Activated T-cell treated with anti-CD3 and anti-CD28 coated beads, Interleukin-2, amount 50 U/mL, for 48 hours (primary cell): ENCODE measurements at regions not wholly inside any gene's neighbourhood (a gene's known extent, or its start where the extent isn't known, plus 50 kb on each side); places are given as distances from the start of the nearest gene placed in this dataset.
A peak's percentile ranks its signal among the peaks of the same experiment; 100 is the strongest.
"Not testable (repeated sequence)": the region's sequence is repeated elsewhere in the genome, so short reads cannot be mapped to it uniquely, and the experiment has no call there.

Experiments
- DNase-seq, 2 experiments: peaks; one replicate each; pipeline ENCODE4 v3.0.0-alpha.2; 2020

DNA sequence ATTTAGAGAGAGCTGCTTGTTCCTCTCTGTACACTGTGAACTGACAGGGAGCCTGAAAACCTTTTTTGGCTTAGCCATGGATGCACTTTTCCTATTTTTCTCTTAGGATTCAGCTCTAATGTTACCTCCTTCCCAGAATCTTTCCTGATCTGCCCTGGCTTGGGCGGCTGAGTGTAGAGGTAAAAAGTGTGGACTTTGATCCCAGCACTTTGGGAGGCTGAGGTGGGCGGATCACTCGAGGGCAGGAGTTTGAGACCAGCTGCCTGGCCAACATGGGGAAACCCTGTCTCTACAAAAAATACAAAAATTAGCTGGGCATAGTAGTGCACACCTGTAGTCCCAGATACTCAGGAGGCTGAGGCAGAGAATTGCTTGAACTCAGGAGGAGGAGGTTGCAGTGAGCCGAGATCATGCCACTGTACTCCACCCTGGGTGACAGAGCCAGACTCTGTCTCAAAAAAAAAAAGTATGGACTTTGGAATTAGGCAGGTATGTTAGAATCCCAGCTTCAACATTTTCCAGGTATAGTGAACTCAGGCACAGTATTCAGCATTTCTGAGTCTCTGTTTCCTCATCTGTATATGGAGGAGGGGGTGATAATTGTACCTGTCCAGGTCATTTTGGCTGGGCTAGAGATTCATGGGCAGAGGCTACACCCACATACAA is 212.5 kb upstream of the EEF2KMT start:
- DNase-seq, result no peak

DNA sequence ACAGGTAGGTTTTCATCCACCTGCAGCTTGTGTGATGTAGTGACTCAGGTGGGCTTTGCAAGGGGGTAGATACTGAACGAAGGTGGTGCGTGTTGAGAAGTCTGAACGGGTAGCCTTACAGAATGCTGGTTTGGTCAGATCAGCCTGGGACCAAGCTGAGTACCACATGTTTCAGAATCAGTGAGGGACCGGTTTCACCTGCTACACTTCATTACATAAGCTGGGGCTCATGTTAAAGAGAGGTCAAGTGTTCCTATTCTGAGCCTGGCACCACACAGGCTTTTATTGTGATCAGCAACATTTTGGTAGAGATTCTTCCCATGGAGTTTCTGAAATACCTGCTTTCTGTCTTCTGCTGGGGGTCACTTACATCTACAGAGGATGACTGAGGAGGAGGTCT is 207.4 kb upstream of the EEF2KMT start:
- no peak for DNase-seq

GRCh38 chr16:5302372-5303114 is 204.9 kb upstream of the EEF2KMT start:
- no peak for DNase-seq

DNA sequence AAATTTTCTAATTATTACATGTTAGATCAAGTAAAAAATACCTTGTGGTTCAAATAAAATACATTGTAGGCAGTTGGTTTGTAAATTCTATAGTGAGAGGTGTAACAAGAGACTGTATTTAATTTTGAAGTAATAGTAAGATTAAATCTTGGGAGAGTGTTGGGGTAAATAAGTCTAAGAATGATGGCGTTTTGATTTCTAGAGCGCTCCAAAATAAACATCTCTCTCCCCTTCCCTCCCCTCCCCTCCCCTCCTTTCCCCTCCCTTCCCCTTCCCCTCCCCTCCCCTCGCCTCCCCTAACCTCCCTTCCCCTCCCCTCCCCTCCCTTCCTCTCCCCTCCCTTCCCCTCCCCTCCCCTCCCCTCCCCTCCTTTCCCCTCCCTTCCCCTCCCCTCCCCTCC is 200.6 kb upstream of the EEF2KMT start:
- DNase-seq, result no peak

DNA sequence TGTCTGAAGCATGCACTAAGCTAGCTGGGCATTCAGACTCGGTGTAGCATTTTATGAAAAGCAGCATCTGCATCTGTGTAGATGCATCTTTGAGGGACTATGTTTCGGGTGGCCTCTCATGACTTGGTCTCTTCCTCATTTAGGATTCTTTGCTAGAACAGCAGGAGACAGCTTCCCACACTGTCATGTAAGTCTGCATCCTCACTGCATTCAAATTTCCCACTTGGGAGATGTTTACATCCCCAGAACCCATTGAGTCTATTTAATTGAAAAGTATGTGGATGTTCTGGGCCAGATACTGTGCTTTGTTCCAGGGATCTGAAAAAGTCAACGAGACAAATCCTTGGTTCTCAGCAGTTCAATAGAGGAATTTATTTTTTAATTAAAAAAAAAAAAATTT is 198.6 kb upstream of the EEF2KMT start:
- no peak for DNase-seq

GRCh38 chr16:5295304-5295703 is 197.7 kb upstream of the EEF2KMT start:
- not testable (repeated sequence) for DNase-seq

DNA sequence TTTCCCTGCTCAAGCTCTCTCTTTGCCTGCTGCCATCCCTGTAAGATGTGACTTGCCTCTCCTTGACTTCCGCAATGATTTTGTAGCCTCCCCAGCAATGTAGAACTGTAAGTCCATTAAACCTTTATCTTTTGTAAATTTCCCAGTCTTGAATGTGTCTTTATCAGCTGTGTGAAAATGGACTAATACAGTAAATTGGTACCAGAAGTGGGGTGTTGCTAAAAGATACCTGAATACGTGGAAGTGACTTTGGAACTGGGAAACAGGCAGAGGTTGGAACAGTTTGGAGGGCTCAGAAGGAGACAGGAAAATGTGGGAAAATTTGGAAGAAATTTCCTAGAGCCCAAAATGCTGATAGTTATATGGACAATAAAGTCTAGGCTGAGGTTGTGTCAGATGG is 184.6 kb upstream of the EEF2KMT start:
- DNase-seq, result not testable (repeated sequence)

DNA sequence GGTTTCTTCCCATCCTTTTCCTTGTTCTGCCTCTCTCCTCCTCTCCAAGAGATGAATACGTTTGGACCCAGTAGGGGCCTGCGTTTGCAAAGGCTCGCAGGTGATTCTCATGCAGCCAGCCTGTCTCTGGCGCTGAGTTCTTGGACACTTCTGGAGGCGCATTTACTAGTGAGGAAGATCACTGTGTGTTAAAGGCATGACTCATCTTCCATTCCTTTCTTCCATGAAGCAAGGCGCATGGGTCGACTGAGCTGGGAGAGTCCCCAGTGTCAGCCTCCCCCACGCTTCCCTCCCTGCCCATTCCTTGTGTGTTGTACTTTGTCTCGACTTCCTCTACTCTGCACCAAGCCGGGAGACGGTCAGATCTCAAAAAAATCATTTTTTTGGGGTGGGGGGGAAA is 159.9 kb upstream of the EEF2KMT start:
- no peak for DNase-seq

DNA sequence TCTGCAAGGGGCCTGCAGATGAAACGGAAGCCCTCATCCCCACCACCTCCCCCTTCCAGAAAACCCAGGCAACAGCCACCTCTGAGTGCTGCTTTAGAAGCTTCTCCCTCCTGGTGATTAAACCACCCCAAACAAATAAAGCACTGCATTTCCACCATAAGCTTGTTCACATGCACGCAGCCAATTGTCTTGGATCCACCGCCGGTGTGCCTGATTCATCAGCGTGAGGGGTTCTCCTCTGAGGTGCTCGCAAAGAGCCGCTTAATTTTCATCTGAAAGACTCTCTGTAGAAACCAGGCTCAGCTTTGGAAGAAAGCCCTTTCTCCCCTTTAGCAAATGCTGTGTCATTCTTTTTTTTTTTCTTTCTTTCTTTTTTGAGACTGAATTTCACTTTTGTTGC is 155.2 kb upstream of the EEF2KMT start:
- DNase-seq, result no peak

DNA sequence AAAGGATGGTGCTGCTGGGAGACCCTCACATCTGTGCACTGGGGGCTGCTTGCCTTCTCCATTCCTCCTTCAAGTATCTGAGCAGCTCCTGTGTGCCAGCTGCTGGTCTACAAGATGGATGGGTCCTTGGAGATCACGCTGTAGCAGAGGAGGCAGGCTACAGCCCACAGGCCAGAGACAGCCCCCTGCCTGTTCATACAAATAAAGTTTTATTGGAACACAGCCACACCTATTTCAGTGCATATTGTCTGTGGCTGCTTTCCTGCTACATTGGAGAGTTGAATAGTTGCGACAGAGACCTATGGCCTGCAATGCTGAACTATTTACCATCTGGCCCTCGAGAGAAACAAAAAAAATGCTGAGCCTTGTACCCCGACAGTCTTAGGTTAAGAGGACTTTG is 149.8 kb upstream of the EEF2KMT start:
- not testable (repeated sequence) for DNase-seq

DNA sequence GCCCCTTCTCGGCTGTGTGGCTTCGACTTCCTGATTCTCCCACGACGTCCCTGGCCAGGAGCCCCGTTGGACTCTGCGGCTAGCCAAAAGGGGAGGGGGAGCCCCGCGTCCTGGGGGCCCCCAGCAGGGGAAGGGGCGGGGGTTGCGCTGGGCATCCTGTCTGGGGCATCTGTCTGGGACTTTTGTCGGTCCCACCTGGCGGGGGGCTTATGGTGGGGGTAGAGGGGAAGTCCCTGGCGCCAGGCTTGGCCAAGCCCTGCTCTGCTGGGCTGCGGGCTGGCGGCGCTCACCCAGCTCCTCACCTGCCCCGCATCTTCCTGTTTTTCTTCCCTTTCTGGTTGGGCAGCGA is 142.7 kb upstream of the EEF2KMT start:
- DNase-seq, result not testable (repeated sequence)

GRCh38 chr16:5239472-5240277 is 142.1 kb upstream of the EEF2KMT start:
- peak; percentile 60 to 73 for DNase-seq

DNA sequence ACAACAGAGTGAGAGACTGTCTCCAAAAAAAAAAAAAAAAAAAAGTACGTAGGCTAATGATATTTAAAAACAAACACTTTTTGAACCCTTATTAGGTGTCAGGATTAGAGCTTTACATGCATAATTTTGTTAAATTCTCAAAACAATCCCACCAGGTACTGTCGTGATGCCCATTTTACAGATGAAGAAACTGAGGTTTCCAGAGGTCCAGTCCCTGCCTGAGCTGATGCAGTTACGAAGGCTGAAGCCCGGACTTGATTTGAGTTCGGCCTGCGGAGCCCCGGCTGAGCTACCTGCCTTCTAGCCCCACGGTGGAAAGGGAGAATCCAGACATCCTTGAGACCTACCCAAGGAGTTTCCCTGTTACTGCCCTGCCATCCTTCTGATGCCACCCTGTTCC is 137.5 kb upstream of the EEF2KMT start:
- DNase-seq, result no peak

GRCh38 chr16:5234295-5235050 is 136.9 kb upstream of the EEF2KMT start:
- no peak for DNase-seq

DNA sequence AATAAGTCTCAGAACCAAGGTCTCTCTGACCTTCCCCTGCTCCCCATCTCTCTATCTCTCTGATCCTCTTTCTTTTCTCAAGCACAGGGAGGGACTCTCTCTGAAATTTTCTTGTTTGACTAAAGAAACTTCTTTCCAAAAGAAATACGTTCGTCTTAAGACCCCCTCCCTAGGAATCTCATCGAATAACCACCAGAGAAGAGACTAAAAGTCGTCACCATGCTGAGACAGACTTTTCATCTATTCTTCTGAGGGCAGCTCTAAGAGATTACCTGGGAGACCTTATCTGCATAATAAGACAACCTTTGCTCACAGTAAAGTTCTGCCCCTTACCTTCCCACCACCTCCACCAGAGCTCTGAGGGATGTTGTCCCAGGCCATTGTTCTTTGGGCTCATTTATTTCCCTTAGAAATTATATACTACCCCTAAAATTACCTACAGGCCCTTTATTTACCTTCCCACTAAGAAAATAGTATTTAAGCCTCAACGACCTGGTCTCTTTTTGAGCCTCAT is 133.7 kb upstream of the EEF2KMT start:
- no peak for DNase-seq

DNA sequence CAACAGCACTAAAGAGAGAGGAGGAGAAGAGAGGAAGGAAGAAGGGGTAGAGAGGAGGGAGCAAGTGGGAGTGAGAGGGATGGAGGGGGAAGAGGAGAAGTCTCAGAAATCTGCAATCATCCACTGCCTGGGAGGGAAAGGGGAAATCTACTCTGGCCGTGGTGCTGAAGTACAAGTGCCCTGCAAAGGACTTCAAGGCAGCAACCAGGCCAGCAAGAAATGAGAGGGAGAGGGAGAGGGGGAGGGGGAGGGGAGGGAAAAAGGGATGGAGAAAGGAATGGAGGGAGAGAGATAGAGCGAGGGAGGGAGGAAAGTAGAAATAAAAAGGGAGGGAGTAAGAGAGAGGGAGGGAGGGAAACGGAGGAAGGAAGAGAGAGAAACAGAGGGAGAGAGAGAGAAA is 130.8 kb upstream of the EEF2KMT start:
- no peak for DNase-seq

- DNase-seq, result no peak
These were observed 128.5 kb upstream of the EEF2KMT start for GRCh38 chr16:5225931-5226655.

GRCh38 chr16:5222761-5223160 is 125.2 kb upstream of the EEF2KMT start:
- no peak for DNase-seq

DNA sequence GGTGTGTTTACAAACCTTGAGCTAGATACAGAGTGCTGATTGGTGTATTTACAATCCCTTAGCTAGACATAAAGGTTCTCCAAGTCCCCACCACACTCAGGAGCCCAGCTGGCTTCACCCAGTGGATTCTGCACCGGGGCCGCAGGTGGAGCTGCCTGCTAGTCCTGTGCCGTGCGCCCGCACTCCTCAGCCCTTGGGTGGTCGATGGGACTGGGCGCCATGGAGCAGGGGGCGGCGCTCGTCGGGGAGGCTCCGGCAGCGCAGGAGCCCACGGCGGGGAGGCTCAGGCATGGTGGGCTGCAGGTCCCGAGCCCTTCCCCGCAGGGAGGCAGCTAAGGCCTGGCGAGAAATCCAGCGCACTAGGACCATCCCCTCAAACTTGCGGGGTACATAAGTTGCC is 124.2 kb upstream of the EEF2KMT start:
- not testable (repeated sequence) for DNase-seq

- DNase-seq, result no peak
These were observed 123.1 kb upstream of the EEF2KMT start for GRCh38 chr16:5220705-5221104.

GRCh38 chr16:5216441-5217080 is 119.0 kb upstream of the EEF2KMT start:
- DNase-seq, result no peak

- DNase-seq, result no peak
These were observed 118.3 kb upstream of the EEF2KMT start for GRCh38 chr16:5215901-5216300.
